SHP77 treated with DMSO at 0.1 percent for 48 hours (cell line): ENCODE measurements at regions not wholly inside any gene's neighbourhood (a gene's known extent, or its start where the extent isn't known, plus 50 kb on each side); places are given as distances from the start of the nearest gene placed in this dataset.
"Not testable (repeated sequence)": the region's sequence is repeated elsewhere in the genome, so short reads cannot be mapped to it uniquely, and the experiment has no call there.

ENCODE experiments used
- DNase-seq: peaks from one replicate; lab custom pipeline; 2025; lab: John Stamatoyannopoulos, UW

DNA sequence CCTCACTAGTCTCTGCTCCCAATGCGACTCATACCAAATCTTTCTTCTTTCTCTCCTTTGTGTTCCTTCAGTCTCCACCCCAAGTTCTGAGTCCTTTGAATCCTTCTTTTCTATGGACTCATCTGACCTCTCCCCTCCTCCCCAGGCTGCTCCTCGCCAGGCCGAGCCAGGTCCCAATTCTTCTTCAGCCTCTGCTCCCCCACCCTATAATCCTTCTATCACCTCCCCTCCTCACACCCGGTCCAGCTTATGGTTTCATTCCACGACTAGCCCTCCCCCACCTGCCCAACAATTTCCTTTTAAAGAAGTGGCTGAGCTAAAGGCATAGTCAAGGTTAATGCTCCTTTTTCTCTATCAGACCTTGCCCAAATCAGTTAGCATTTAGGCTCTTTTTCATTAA, 518.5 kb downstream of the MATN1 start:
- not testable (repeated sequence) for DNase-seq

GRCh38 chr1:30201015-30201414, 522.4 kb downstream of the MATN1 start:
- DNase-seq = no peak

DNA sequence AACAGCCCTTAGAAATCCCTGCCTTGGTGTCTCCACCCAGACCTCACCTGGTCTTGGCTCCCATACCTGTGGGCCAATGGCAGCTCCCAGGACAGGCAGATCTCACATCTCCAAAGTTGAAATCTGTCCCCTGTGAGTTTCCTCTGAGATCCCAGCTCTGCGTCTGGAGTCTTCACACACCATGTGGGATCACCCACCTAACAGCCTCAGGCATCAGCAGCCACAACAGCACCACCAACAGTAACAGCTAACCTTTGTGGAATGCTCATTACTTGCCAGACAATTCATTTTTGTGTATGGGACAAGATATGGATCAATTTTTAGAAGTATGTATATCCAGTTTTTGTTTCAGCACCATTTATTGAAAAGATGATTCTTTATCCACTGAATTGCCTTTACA, 523.2 kb downstream of the MATN1 start:
- DNase-seq = no peak

- DNase-seq = no peak
Observed at GRCh38 chr1:30199563-30199962, 523.8 kb downstream of the MATN1 start.

DNA sequence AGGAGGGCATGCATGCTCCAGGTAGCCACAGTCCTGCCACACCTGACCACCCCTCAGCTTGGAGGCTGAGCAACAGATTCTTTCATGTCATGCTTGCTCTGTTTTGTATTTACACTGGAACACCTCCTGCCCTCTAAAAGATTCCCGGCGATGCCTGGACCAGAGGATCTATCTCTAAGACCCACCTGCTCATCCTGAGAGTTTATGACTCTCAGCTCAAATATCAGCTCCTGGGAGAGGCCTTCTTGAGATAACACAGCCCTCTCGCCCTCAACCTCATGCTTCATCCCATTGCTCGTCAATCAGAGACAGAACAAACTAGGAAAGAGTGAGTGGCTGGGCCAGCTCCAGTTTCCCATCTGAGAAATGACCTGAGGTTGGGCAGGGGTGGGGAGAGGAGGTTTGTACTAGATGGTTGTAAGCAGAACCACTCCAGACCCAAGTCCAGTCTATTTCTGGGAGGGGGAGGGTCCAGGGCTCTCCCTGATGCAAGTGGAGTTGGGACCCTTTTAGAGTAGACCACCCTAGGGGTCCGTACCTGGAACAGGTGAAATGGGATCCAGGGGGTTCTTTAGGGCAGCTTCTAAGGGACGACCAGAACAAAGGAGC, 524.5 kb downstream of the MATN1 start:
- no peak for DNase-seq

GRCh38 chr1:30198451-30198760, 525.0 kb downstream of the MATN1 start:
- DNase-seq = no peak

- DNase-seq = no peak
Observed at GRCh38 chr1:30197639-30198450, 525.5 kb downstream of the MATN1 start.

- no peak for DNase-seq
Observed at GRCh38 chr1:30196872-30197638, 526.3 kb downstream of the MATN1 start.

GRCh38 chr1:30196457-30196856, 526.9 kb downstream of the MATN1 start:
- peak; percentile 3 for DNase-seq

- peak; percentile 40 for DNase-seq
Observed at GRCh38 chr1:30195424-30196134, 527.8 kb downstream of the MATN1 start.

DNA sequence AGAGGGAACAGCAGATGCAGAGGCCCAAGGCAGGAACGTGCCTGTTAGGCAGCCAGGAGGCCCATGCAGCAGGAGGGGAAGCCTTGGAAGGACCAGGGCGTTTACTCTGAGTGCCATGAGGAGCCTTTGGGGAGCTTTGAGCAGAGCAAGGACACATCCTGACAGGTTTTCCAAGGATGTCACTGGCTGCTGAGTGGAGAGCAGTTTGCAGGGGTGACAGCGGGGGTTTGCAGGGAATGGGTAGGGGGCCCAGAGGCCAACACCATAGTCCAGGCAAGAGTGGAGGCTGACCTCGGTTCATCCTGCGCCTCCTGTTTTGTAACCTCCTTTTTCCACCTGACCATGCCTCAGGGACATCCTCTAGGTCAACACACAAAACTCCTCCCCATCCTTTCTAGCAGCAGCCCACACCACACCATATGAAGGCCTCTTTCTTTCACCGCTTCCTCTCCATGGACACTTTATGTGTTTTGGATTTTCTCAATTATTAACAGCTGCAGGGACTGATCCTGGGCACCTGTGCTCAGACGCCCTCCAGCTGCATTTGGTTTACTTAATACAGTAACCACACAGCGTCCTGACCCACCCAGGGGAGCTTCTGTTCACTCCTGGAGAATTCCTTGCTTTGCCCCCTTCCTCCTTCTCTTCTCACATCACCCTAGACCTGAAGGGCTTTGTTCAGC, 528.5 kb downstream of the MATN1 start:
- peak; percentile 65 for DNase-seq

DNA sequence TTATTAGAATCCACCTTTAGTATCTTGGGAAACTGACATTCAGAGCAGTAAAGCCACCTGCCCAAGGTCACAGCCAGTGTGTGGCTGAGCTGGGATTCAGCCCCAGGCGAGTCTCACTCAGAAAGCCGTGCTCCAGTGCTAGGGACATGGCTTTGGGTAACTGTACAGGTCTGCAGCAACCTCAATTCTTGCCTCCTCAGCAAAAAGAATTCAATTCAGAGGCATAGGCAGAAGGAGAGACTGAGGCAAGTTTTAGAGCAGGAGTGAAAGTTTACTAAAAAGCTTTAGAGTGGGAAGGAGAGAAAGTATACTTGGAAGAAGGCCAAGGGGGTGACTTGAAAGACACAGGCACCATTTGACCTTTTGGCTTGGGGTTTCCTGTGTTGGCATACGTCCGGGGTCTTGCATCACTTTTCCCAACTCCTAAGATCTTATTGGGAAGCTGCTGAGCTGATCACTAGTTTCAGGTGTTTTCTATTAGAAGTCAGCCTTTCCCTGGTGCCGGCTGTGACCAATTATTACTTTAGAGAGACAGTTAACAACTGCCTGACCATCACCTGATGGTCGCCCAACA, 529.3 kb downstream of the MATN1 start:
- DNase-seq = no peak

GRCh38 chr1:30192969-30193630, 530.3 kb downstream of the MATN1 start:
- DNase-seq = no peak

GRCh38 chr1:30191154-30191702, 532.2 kb downstream of the MATN1 start:
- DNase-seq = peak; percentile 52

DNA sequence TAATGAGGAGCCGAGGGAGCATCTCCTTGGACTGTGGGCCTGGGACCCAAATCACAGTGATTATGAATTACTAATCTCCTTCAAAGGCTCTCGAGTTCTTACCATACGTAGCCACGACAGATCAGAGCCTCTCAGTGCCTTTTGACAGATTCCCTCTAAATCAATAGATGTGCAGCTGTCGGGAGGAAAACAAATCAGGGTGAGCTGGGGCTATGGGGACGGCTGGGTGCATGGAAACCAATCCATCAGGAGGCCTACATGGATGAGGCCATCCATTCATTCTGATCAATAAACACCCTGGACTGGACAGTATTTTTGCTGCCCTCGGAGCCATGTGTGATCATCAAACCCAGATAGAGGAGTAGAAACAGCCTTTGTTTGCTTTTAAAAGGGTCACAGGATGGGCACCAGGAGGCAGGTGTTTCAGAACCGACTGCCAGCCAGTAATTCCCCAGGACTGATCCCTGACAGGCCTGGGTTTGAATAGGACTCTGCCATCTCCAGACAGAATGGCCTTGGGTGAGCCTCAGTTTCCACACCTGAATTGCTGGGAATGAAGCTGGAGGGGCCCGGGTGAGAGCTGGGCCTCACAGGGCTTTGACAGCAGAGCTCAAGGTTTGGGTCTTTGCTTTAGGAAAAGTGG, 532.8 kb downstream of the MATN1 start:
- DNase-seq = peak; percentile 86

DNA sequence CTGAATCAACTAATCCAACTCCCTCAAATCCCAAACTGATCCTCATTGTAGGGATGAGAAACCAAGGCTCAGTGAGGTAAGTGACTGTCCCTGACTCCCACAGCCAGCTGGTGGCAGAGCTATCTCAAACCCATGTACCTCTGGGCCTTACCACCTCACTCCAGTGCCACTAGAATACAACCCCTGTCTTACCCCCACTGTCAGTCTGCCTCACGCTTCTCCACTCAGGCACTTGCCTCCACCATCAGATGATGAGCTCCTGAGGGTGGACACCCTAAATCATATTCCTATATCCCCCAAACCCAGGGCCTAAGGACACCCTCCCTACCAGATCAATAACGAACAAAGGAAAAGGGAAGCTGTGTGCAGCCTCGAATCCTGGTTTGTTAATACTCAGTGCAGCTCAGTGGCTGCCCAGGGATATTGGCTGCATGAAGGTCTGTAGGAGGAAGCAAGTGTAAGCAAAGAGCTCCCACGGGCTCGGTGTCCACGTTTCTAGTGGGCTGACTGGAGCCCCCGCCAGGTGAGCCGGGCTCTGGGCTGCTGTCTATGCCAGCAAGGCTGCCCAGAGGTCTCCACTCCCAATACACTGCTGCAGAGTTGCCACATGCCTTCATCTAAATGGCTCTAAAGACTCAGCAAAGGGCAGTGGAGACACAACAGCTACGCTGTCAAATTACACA, 533.4 kb downstream of the MATN1 start:
- DNase-seq = no peak

DNA sequence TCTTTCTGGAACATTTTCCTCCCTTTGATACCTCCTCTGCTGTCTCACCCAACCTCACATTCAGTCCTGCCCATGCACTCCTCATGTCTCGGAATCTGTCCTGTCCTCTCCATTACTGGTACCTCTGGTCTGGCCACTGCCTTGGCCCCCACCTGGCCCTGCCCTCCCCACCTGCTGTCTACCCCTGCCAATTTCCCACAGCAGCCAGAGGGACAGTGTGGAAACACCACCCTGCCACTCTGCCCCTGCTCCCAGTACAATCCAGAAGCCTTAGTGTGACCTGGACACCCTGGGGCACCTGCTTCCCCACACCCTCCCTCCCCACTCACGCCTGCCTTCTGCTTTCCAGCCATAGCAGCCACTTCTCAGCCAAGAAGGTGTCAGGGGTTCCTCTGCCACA, 534.4 kb downstream of the MATN1 start:
- no peak for DNase-seq

DNA sequence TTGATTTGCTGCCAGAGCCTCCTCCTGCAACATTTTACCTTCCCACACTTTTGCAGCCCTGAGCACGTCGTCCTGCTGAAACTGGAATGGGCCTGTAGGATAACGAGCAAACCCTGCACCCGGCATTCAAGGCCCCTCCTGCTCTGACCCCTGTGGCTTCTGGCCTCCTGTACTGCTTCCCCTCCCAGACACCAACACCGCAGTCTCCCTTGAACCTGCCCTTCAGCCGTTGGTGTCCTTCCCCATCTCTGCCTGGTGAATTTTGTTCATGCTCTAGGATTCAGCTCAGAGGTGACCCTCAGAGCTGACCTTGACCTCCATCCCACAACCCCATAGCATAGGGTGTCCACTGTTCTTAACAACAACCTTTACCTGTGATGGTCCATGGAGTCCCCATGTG, 535.1 kb downstream of the MATN1 start:
- no peak for DNase-seq

DNA sequence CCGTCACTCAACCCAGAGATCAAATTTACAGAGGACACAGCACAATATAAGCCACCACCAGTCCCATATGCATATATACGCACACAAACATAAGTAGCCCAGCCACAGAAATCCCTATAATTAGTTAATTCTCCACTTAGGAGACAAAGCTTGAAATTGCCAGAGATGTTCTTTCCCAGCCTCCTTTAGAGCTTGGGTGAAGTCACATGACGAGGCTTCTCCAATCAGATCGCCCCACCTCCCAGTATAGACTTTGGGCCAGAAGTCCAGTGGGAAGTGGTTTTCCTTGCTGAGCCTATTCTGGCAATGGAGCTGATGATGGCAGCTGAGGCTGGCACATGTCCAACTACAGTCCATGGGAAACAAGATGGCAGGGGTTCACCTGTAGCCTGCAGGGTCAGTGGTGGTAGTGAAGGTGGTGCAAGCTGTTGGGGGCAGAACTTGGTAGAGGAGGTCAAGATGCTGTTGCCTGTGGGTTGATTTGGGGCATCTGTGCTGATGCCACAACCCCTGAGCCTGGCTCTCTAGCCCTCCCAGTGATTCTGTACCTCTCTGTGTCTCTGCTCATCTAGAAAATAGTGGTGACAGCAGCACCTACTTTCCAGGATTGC, 535.9 kb downstream of the MATN1 start:
- DNase-seq = no peak
